Activated naive CD4-positive, alpha-beta T cell treated with anti-CD3 and anti-CD28 coated beads, Interleukin-2, amount 50 U/mL, for 72 hours (primary cell): ENCODE measurements at regions not wholly inside any gene's neighbourhood (a gene's known extent, or its start where the extent isn't known, plus 50 kb on each side); places are given as distances from the start of the nearest gene placed in this dataset.
A peak's percentile ranks its signal among the peaks of the same experiment; 100 is the strongest.
"Not testable (repeated sequence)": the region's sequence is repeated elsewhere in the genome, so short reads cannot be mapped to it uniquely, and the experiment has no call there.

ENCODE experiments used
- ATAC-seq, 2 donors: fragments of 150-1000 bp; cut with Tn5 transposase; 2 replicates each; pipeline ENCODE4 v1.10.0; 2021; ENCODE audit warnings: mild to moderate bottlenecking in 2 of 2, moderate library complexity in 2 of 2
- DNase-seq, 2 donors: peaks; one replicate each; pipeline ENCODE4 v3.0.0; 2021 to 2022; ENCODE audit warnings: low spot score in 2 of 2
- H3K27ac Mint-ChIP-seq, 2 donors: one replicate each; pipeline ENCODE4 v1.8.0; 2022; ENCODE audit warnings: mild to moderate bottlenecking in 2 of 2, mixed read lengths in 2 of 2
- H3K36me3 Mint-ChIP-seq, 2 donors: one replicate each; pipeline ENCODE4 v1.8.0; 2022; ENCODE audit warnings: mixed read lengths in 2 of 2
- H3K9me3 Mint-ChIP-seq, 2 donors: one replicate each; pipeline ENCODE4 v1.8.0; 2022; ENCODE audit warnings: mixed read lengths in 2 of 2

GRCh38 chr1:5691795-5692509, 300.3 kb downstream of the NPHP4 start:
- DNase-seq = no peak
- ATAC-seq = no peak
- no peaks in the 10 kb centered on the region for H3K36me3 Mint-ChIP-seq
- H3K9me3 Mint-ChIP-seq = no peaks in the 10 kb centered on the region
- H3K27ac Mint-ChIP-seq = no peak overlapping the region

- ATAC-seq = no peak
- H3K9me3 Mint-ChIP-seq = peaks cover 3 to 4% of the 10 kb centered on the region in 2 donors
- H3K36me3 Mint-ChIP-seq = no peaks in the 10 kb centered on the region
- no peak for DNase-seq
- H3K27ac Mint-ChIP-seq = peak overlapping the region in 1 of 2 donors; percentile 41
These were observed 301.3 kb downstream of the NPHP4 start for GRCh38 chr1:5690898-5691297.

GRCh38 chr1:5690291-5690690, 301.9 kb downstream of the NPHP4 start:
- H3K9me3 Mint-ChIP-seq = peaks cover 3 to 4% of the 10 kb centered on the region in 2 donors
- DNase-seq = peak in 1 of 2 donors; percentile 30
- H3K27ac Mint-ChIP-seq = no peak overlapping the region
- no peak for ATAC-seq
- no peaks in the 10 kb centered on the region for H3K36me3 Mint-ChIP-seq

GRCh38 chr1:5688081-5689077, 303.8 kb downstream of the NPHP4 start:
- ATAC-seq = no peak
- H3K9me3 Mint-ChIP-seq = peaks cover 3 to 4% of the 10 kb centered on the region in 2 donors
- H3K36me3 Mint-ChIP-seq = no peaks in the 10 kb centered on the region
- no peak overlapping the region for H3K27ac Mint-ChIP-seq
- DNase-seq = peak in 1 of 2 donors; percentile 30

- Mint-ChIP-seq H3K27ac (no peak overlapping the region), H3K36me3 (no peaks in the 10 kb centered on the region), H3K9me3 (peaks cover 3 to 4% of the 10 kb centered on the region in 2 donors)
- no peak for ATAC-seq
- peak in 1 of 2 donors; percentile 25 for DNase-seq
These were observed 305.1 kb downstream of the NPHP4 start for GRCh38 chr1:5686925-5687706.

GRCh38 chr1:5686195-5686594, 306.0 kb downstream of the NPHP4 start:
- Mint-ChIP-seq H3K9me3 (peaks cover 3 to 4% of the 10 kb centered on the region in 2 donors), H3K27ac (no peak overlapping the region), H3K36me3 (no peaks in the 10 kb centered on the region)
- ATAC-seq (no peak), DNase-seq (no peak)

GRCh38 chr1:5685446-5686040, 306.7 kb downstream of the NPHP4 start:
- Mint-ChIP-seq H3K27ac (no peak overlapping the region), H3K9me3 (peaks cover 3 to 4% of the 10 kb centered on the region in 2 donors), H3K36me3 (no peaks in the 10 kb centered on the region)
- ATAC-seq = no peak
- DNase-seq = peak in 1 of 2 donors; percentile 41

- no peak for DNase-seq
- Mint-ChIP-seq H3K9me3 (peaks cover 3 to 4% of the 10 kb centered on the region in 2 donors), H3K27ac (no peak overlapping the region), H3K36me3 (no peaks in the 10 kb centered on the region)
- no peak for ATAC-seq
These were observed 307.4 kb downstream of the NPHP4 start for GRCh38 chr1:5684791-5685190.

GRCh38 chr1:5683446-5683845, 308.8 kb downstream of the NPHP4 start:
- DNase-seq (peak in 1 of 2 donors; percentile 34), ATAC-seq (no peak)
- Mint-ChIP-seq H3K9me3 (peaks cover 4 to 9% of the 10 kb centered on the region in 2 donors), H3K36me3 (no peaks in the 10 kb centered on the region), H3K27ac (no peak overlapping the region)

GRCh38 chr1:5682626-5683225, 309.5 kb downstream of the NPHP4 start:
- peak in 1 of 2 donors; percentile 13 for DNase-seq
- Mint-ChIP-seq H3K27ac (no peak overlapping the region), H3K36me3 (no peaks in the 10 kb centered on the region), H3K9me3 (peaks cover 4 to 11% of the 10 kb centered on the region in 2 donors)
- ATAC-seq = no peak

- Mint-ChIP-seq H3K27ac (no peak overlapping the region), H3K36me3 (no peaks in the 10 kb centered on the region), H3K9me3 (peaks cover 4 to 11% of the 10 kb centered on the region in 2 donors)
- DNase-seq (peak in 1 of 2 donors; percentile 7), ATAC-seq (no peak)
These were observed 310.6 kb downstream of the NPHP4 start for GRCh38 chr1:5681654-5682053.

GRCh38 chr1:5680600-5680999, 311.6 kb downstream of the NPHP4 start:
- no peak for ATAC-seq
- Mint-ChIP-seq H3K36me3 (peaks cover under 1 to 7% of the 10 kb centered on the region in 2 donors), H3K27ac (no peak overlapping the region), H3K9me3 (peaks cover 0 to 14% of the 10 kb centered on the region in 2 donors)
- DNase-seq = no peak

- Mint-ChIP-seq H3K27ac (no peak overlapping the region), H3K36me3 (peaks cover 11 to 18% of the 10 kb centered on the region in 2 donors), H3K9me3 (peaks cover 10 to 26% of the 10 kb centered on the region in 2 donors)
- ATAC-seq = no peak
- no peak for DNase-seq
These were observed 313.5 kb downstream of the NPHP4 start for GRCh38 chr1:5678759-5679158.

- H3K36me3 Mint-ChIP-seq = peaks cover 11 to 21% of the 10 kb centered on the region in 2 donors
- peaks cover 14 to 21% of the 10 kb centered on the region in 2 donors for H3K9me3 Mint-ChIP-seq
- H3K27ac Mint-ChIP-seq, ATAC-seq: not testable (repeated sequence)
- DNase-seq = peak in 1 of 2 donors; percentile 13
These were observed 319.9 kb downstream of the NPHP4 start for GRCh38 chr1:5672355-5672754.

- no peak for DNase-seq
- Mint-ChIP-seq H3K27ac (no peak overlapping the region), H3K9me3 (peaks cover 14 to 16% of the 10 kb centered on the region in 2 donors), H3K36me3 (peaks cover 11 to 14% of the 10 kb centered on the region in 2 donors)
- ATAC-seq = no peak
These were observed 321.5 kb downstream of the NPHP4 start for GRCh38 chr1:5670590-5671350.
